Mesendoderm (in vitro differentiated cells): ENCODE measurements at regions not wholly inside any gene's neighbourhood (a gene's known extent, or its start where the extent isn't known, plus 50 kb on each side); places are given as distances from the start of the nearest gene placed in this dataset.

Source experiments
- DNase-seq: peaks from one replicate; pipeline ENCODE4 v3.0.0; 2013
- H2AK5ac ChIP-seq: 2 replicates; pipeline ENCODE4 v1.6.1; 2013; ENCODE audit warnings: low read length, inconsistent platforms
- H2BK120ac ChIP-seq: 2 replicates; pipeline ENCODE4 v1.6.1; 2013; ENCODE audit warnings: low read depth, mild to moderate bottlenecking, low read length, moderate library complexity, mixed read lengths
- H2BK15ac ChIP-seq: replicated peaks from 2 replicates; pipeline ENCODE4 v1.6.1; 2013; ENCODE audit warnings: low read depth, mild to moderate bottlenecking, moderate library complexity
- H2BK5ac ChIP-seq: 2 replicates; pipeline ENCODE4 v1.6.1; 2013; ENCODE audit warnings: low read length, inconsistent platforms
- H3K18ac ChIP-seq: 2 replicates; pipeline ENCODE4 v1.6.1; 2013; ENCODE audit warnings: mild to moderate bottlenecking, low read length, mixed read lengths
- H3K23ac ChIP-seq: one replicate; pipeline ENCODE4 v1.6.1; 2013; ENCODE audit warnings: low read length
- H3K27ac ChIP-seq: 2 replicates; pipeline ENCODE4 v1.5.1; 2013; ENCODE audit warnings: low read depth, mild to moderate bottlenecking, inconsistent platforms, low read length, moderate library complexity
- H3K27me3 ChIP-seq: 2 replicates; pipeline ENCODE4 v1.6.1; 2013; ENCODE audit warnings: low read length, control low read depth, mild to moderate bottlenecking, inconsistent platforms; ENCODE audit not compliant: insufficient read depth, poor library complexity
- H3K36me3 ChIP-seq: 2 replicates; pipeline ENCODE4 v1.6.1; 2013; ENCODE audit warnings: low read length, inconsistent platforms; ENCODE audit not compliant: control insufficient read depth, insufficient read depth
- H3K4ac ChIP-seq: one replicate; pipeline ENCODE4 v1.6.1; 2013; ENCODE audit warnings: low read depth, mild to moderate bottlenecking, low read length, moderate library complexity
- H3K4me1 ChIP-seq: 2 replicates; pipeline ENCODE4 v1.6.1; 2013; ENCODE audit warnings: low read depth, low read length, inconsistent platforms; ENCODE audit not compliant: control insufficient read depth
- H3K4me2 ChIP-seq: 2 replicates; pipeline ENCODE4 v1.6.1; 2013; ENCODE audit warnings: low read length
- H3K4me3 ChIP-seq: 2 replicates; pipeline ENCODE4 v1.5.1; 2013; ENCODE audit warnings: mild to moderate bottlenecking, low read length
- H3K56ac ChIP-seq: one replicate; pipeline ENCODE4 v1.6.1; 2013; ENCODE audit warnings: low read length
- H3K79me1 ChIP-seq: 2 replicates; pipeline ENCODE4 v1.6.1; 2013; ENCODE audit warnings: low read length, inconsistent platforms
- H3K79me2 ChIP-seq: 2 replicates; pipeline ENCODE4 v1.6.1; 2013; ENCODE audit warnings: mild to moderate bottlenecking, low read length; ENCODE audit not compliant: control insufficient read depth, insufficient read depth
- H3K9ac ChIP-seq: 2 replicates; pipeline ENCODE4 v1.6.1; 2013; ENCODE audit warnings: low read length, inconsistent platforms
- H4K5ac ChIP-seq: one replicate; pipeline ENCODE4 v1.6.1; 2013; ENCODE audit warnings: low read length
- H4K8ac ChIP-seq: one replicate; pipeline ENCODE4 v1.6.1; 2013; ENCODE audit warnings: low read depth, mild to moderate bottlenecking, control low read depth, low read length, moderate library complexity
- WGBS: extraction: QIAGEN DNeasy Blood & Tissue Kit; methylation state at CpG from one replicate; pipeline ENCODE4 v1.1.7; 2013; ENCODE audit warnings: low lambda C conversion rate, missing lambda C conversion rate; ENCODE audit not compliant: insufficient coverage; ENCODE audit errors: extremely low coverage; 5-methylcytosine and 5-hydroxymethylcytosine counted together

GRCh38 chr20:12413116-12413515, 495.4 kb downstream of the BTBD3 start:
- no CpG with 5 or more reads among the region's 1 CpG for WGBS
- Histone ChIP-seq H3K56ac (no peak overlapping the region), H4K5ac (no peak overlapping the region), H3K23ac (no peak overlapping the region), H2BK120ac (no peak overlapping the region), H3K36me3 (no peaks in the 10 kb centered on the region), H3K27ac (no peak overlapping the region), H2BK5ac (no peak overlapping the region), H3K27me3 (no peaks in the 10 kb centered on the region), H3K18ac (no peak overlapping the region), H2BK15ac (no peak overlapping the region), H3K79me2 (no peaks in the 10 kb centered on the region), H3K4me1 (peaks cover 5% of the 10 kb centered on the region), H3K79me1 (no peaks in the 10 kb centered on the region), H3K4me3 (no peak overlapping the region), H3K4ac (no peak overlapping the region), H2AK5ac (no peak overlapping the region), H3K9ac (no peak overlapping the region), H4K8ac (no peak overlapping the region), H3K4me2 (no peak overlapping the region)
- no peak for DNase-seq

GRCh38 chr20:12414446-12415274, 497.0 kb downstream of the BTBD3 start:
- Histone ChIP-seq H4K8ac (no peak overlapping the region), H3K18ac (peak overlapping the region; percentile 77), H3K36me3 (no peaks in the 10 kb centered on the region), H3K4ac (no peak overlapping the region), H4K5ac (no peak overlapping the region), H3K9ac (no peak overlapping the region), H3K4me1 (peaks cover 5% of the 10 kb centered on the region), H3K4me2 (no peak overlapping the region), H3K79me2 (no peaks in the 10 kb centered on the region), H3K79me1 (no peaks in the 10 kb centered on the region), H3K27ac (peak overlapping the region; percentile 11), H2AK5ac (no peak overlapping the region), H3K56ac (peak overlapping the region; percentile 58), H2BK120ac (no peak overlapping the region), H2BK15ac (no peak overlapping the region), H3K4me3 (no peak overlapping the region), H3K23ac (no peak overlapping the region), H3K27me3 (no peaks in the 10 kb centered on the region), H2BK5ac (no peak overlapping the region)
- DNase-seq, result peak; percentile 68
- no CpG with 5 or more reads among the region's 10 CpGs for WGBS

GRCh38 chr20:12416281-12416680, 498.6 kb downstream of the BTBD3 start:
- no peak for DNase-seq
- no peak overlapping the region for H2BK5ac ChIP-seq
- H2AK5ac ChIP-seq, result no peak overlapping the region
- H3K36me3 ChIP-seq, result no peaks in the 10 kb centered on the region
- no peak overlapping the region for H3K4ac ChIP-seq
- no peak overlapping the region for H3K4me3 ChIP-seq
- H3K27me3 ChIP-seq, result no peaks in the 10 kb centered on the region
- no peaks in the 10 kb centered on the region for H3K79me1 ChIP-seq
- no peak overlapping the region for H4K5ac ChIP-seq
- no peak overlapping the region for H3K18ac ChIP-seq
- no peak overlapping the region for H3K9ac ChIP-seq
- peak overlapping the region; percentile 92 for H2BK15ac ChIP-seq
- H4K8ac ChIP-seq, result no peak overlapping the region
- no CpG with 5 or more reads among the region's 4 CpGs for WGBS
- H3K79me2 ChIP-seq, result no peaks in the 10 kb centered on the region
- H3K4me2 ChIP-seq, result no peak overlapping the region
- peaks cover 5% of the 10 kb centered on the region for H3K4me1 ChIP-seq
- no peak overlapping the region for H2BK120ac ChIP-seq
- H3K27ac ChIP-seq, result no peak overlapping the region
- no peak overlapping the region for H3K56ac ChIP-seq
- no peak overlapping the region for H3K23ac ChIP-seq

- H3K27ac ChIP-seq, result no peak overlapping the region
- no peaks in the 10 kb centered on the region for H3K27me3 ChIP-seq
- H2BK15ac ChIP-seq, result no peak overlapping the region
- no peak overlapping the region for H4K8ac ChIP-seq
- H4K5ac ChIP-seq, result no peak overlapping the region
- no peak for DNase-seq
- H3K4me3 ChIP-seq, result no peak overlapping the region
- H3K23ac ChIP-seq, result no peak overlapping the region
- no CpG with 5 or more reads among the region's 2 CpGs for WGBS
- no peak overlapping the region for H3K4ac ChIP-seq
- no peaks in the 10 kb centered on the region for H3K36me3 ChIP-seq
- H3K18ac ChIP-seq, result no peak overlapping the region
- no peak overlapping the region for H2BK120ac ChIP-seq
- no peak overlapping the region for H3K4me2 ChIP-seq
- H3K79me1 ChIP-seq, result no peaks in the 10 kb centered on the region
- H2BK5ac ChIP-seq, result no peak overlapping the region
- no peak overlapping the region for H3K56ac ChIP-seq
- H2AK5ac ChIP-seq, result no peak overlapping the region
- H3K4me1 ChIP-seq, result no peaks in the 10 kb centered on the region
- no peaks in the 10 kb centered on the region for H3K79me2 ChIP-seq
- no peak overlapping the region for H3K9ac ChIP-seq
Measured at GRCh38 chr20:12433724-12434123, 516.0 kb downstream of the BTBD3 start.

- Histone ChIP-seq H3K4me2 (no peak overlapping the region), H2BK5ac (no peak overlapping the region), H3K27ac (no peak overlapping the region), H3K4me3 (no peak overlapping the region), H3K79me1 (no peaks in the 10 kb centered on the region), H2BK15ac (no peak overlapping the region), H3K56ac (no peak overlapping the region), H3K36me3 (no peaks in the 10 kb centered on the region), H2BK120ac (no peak overlapping the region), H2AK5ac (no peak overlapping the region), H4K5ac (no peak overlapping the region), H3K4ac (no peak overlapping the region), H4K8ac (no peak overlapping the region), H3K4me1 (no peaks in the 10 kb centered on the region), H3K79me2 (no peaks in the 10 kb centered on the region), H3K23ac (no peak overlapping the region), H3K18ac (no peak overlapping the region), H3K27me3 (no peaks in the 10 kb centered on the region), H3K9ac (no peak overlapping the region)
- DNase-seq, result no peak
- WGBS, result no CpG with 5 or more reads among the region's 3 CpGs
Measured at GRCh38 chr20:12434672-12435071, 517.0 kb downstream of the BTBD3 start.

GRCh38 chr20:12435268-12435667, 517.6 kb downstream of the BTBD3 start:
- Histone ChIP-seq H3K18ac (no peak overlapping the region), H3K27me3 (no peaks in the 10 kb centered on the region), H4K5ac (no peak overlapping the region), H2BK15ac (no peak overlapping the region), H3K79me2 (no peaks in the 10 kb centered on the region), H3K4ac (no peak overlapping the region), H2AK5ac (no peak overlapping the region), H3K9ac (no peak overlapping the region), H3K4me3 (no peak overlapping the region), H3K56ac (no peak overlapping the region), H2BK120ac (no peak overlapping the region), H3K36me3 (no peaks in the 10 kb centered on the region), H3K79me1 (no peaks in the 10 kb centered on the region), H4K8ac (no peak overlapping the region), H2BK5ac (no peak overlapping the region), H3K27ac (no peak overlapping the region), H3K4me2 (no peak overlapping the region), H3K4me1 (no peaks in the 10 kb centered on the region), H3K23ac (no peak overlapping the region)
- DNase-seq, result no peak
- WGBS, result no CpG with 5 or more reads among the region's 4 CpGs
